ENCODE measurements at regions not wholly inside any gene's neighbourhood (a gene's known extent, or its start where the extent isn't known, plus 50 kb on each side); places are given as distances from the start of the nearest gene placed in this dataset.

- Histone ChIP-seq H3K27ac (no peak overlapping the region), H3K4me1 (no peaks in the 10 kb centered on the region), H3K4me3 (no peak overlapping the region), H3K36me3 (no peaks in the 10 kb centered on the region), H3K9me3 (no peaks in the 10 kb centered on the region), H3K27me3 (no peaks in the 10 kb centered on the region)
- in situ Hi-C loops (cut with MboI; ENCODE audit: low pct_ligation_motif_present in 1 of 4, low pct_unique_long_range_greater_than_20kb in 1 of 4, low sequenced_read_pairs in 3 of 4) (no loop called here), intact Hi-C loops (cut with DNase I; ENCODE audit: low total_unique reads) (no loop called here)
- WGBS, 2 donors (ENCODE audit: low coverage in 1 of 2) = 64 to 95% methylated on average over 4 to 8 of the region's 8 CpGs
- TF ChIP-seq POLR2AphosphoS5 (IDR thresholded peaks at IDR 0.05) = no peak
- no peak for TF ChIP-seq EP300 (IDR thresholded peaks at IDR 0.05; ENCODE audit: low read depth)
- no peak for TF ChIP-seq POLR2A (IDR thresholded peaks at IDR 0.05)
- no peak for DNase-seq
Measured at GRCh38 chr13:111873676-111874178, 193.2 kb upstream of the SOX1 start.

GRCh38 chr13:111874981-111875380, 192.0 kb upstream of the SOX1 start:
- DNase-seq = no peak
- intact Hi-C loops (cut with DNase I; ENCODE audit: low total_unique reads) (no loop called here), in situ Hi-C loops (cut with MboI; ENCODE audit: low pct_ligation_motif_present in 1 of 4, low pct_unique_long_range_greater_than_20kb in 1 of 4, low sequenced_read_pairs in 3 of 4) (no loop called here)
- Histone ChIP-seq H3K4me3 (no peak overlapping the region), H3K27ac (no peak overlapping the region), H3K27me3 (no peaks in the 10 kb centered on the region), H3K9me3 (no peaks in the 10 kb centered on the region), H3K4me1 (no peaks in the 10 kb centered on the region), H3K36me3 (no peaks in the 10 kb centered on the region)
- 72 to 89% methylated on average over 7 to 13 of the region's 13 CpGs for WGBS, 2 donors (ENCODE audit: low coverage in 1 of 2)
- no peak for TF ChIP-seq POLR2A (IDR thresholded peaks at IDR 0.05)
- no peak for TF ChIP-seq POLR2AphosphoS5 (IDR thresholded peaks at IDR 0.05)
- no peak for TF ChIP-seq CTCF (IDR thresholded peaks at IDR 0.05)
- TF ChIP-seq EP300 (IDR thresholded peaks at IDR 0.05; ENCODE audit: low read depth) = no peak

GRCh38 chr13:111875915-111876314, 191.0 kb upstream of the SOX1 start:
- Histone ChIP-seq H3K4me3 (no peak overlapping the region), H3K9me3 (no peaks in the 10 kb centered on the region), H3K27ac (no peak overlapping the region), H3K36me3 (no peaks in the 10 kb centered on the region), H3K27me3 (no peaks in the 10 kb centered on the region), H3K4me1 (no peaks in the 10 kb centered on the region)
- DNase-seq = no peak
- WGBS, 2 donors (ENCODE audit: low coverage in 1 of 2) = 62 to 75% methylated on average over 5 to 7 of the region's 7 CpGs
- in situ Hi-C loops (cut with MboI; ENCODE audit: low pct_ligation_motif_present in 1 of 4, low pct_unique_long_range_greater_than_20kb in 1 of 4, low sequenced_read_pairs in 3 of 4) (no loop called here), intact Hi-C loops (cut with DNase I; ENCODE audit: low total_unique reads) (no loop called here)
- TF ChIP-seq POLR2A (IDR thresholded peaks at IDR 0.05) (no peak), POLR2AphosphoS5 (IDR thresholded peaks at IDR 0.05) (no peak), CTCF (IDR thresholded peaks at IDR 0.05) (no peak), EP300 (IDR thresholded peaks at IDR 0.05; ENCODE audit: low read depth) (no peak)

- H3K36me3 ChIP-seq = no peaks in the 10 kb centered on the region
- H3K9me3 ChIP-seq = no peaks in the 10 kb centered on the region
- no peak overlapping the region for H3K4me3 ChIP-seq
- TF ChIP-seq POLR2A (IDR thresholded peaks at IDR 0.05) = no peak
- no peak for TF ChIP-seq EP300 (IDR thresholded peaks at IDR 0.05; ENCODE audit: low read depth)
- TF ChIP-seq CTCF (IDR thresholded peaks at IDR 0.05) = no peak
- no peak for TF ChIP-seq POLR2AphosphoS5 (IDR thresholded peaks at IDR 0.05)
- no peak overlapping the region for H3K27ac ChIP-seq
- intact Hi-C loops (cut with DNase I; ENCODE audit: low total_unique reads) (no loop called here), in situ Hi-C loops (cut with MboI; ENCODE audit: low pct_ligation_motif_present in 1 of 4, low pct_unique_long_range_greater_than_20kb in 1 of 4, low sequenced_read_pairs in 3 of 4) (no loop called here)
- DNase-seq = no peak
- WGBS, 2 donors (ENCODE audit: low coverage in 1 of 2) = 14 to 69% methylated on average over 1 to 4 of the region's 4 CpGs
- H3K27me3 ChIP-seq = no peaks in the 10 kb centered on the region
- no peaks in the 10 kb centered on the region for H3K4me1 ChIP-seq
Measured at GRCh38 chr13:111876506-111876905, 190.4 kb upstream of the SOX1 start.

GRCh38 chr13:111877906-111878305, 189.0 kb upstream of the SOX1 start:
- no peak overlapping the region for H3K4me3 ChIP-seq
- H3K36me3 ChIP-seq = no peaks in the 10 kb centered on the region
- no peaks in the 10 kb centered on the region for H3K27me3 ChIP-seq
- intact Hi-C loops (cut with DNase I; ENCODE audit: low total_unique reads) (no loop called here), in situ Hi-C loops (cut with MboI; ENCODE audit: low pct_ligation_motif_present in 1 of 4, low pct_unique_long_range_greater_than_20kb in 1 of 4, low sequenced_read_pairs in 3 of 4) (no loop called here)
- DNase-seq = no peak
- no peaks in the 10 kb centered on the region for H3K9me3 ChIP-seq
- no peaks in the 10 kb centered on the region for H3K4me1 ChIP-seq
- H3K27ac ChIP-seq = no peak overlapping the region
- WGBS, 2 donors (ENCODE audit: low coverage in 1 of 2) = 75 to 84% methylated on average over 7 to 12 of the region's 12 CpGs
- TF ChIP-seq POLR2A (IDR thresholded peaks at IDR 0.05) (no peak), POLR2AphosphoS5 (IDR thresholded peaks at IDR 0.05) (no peak), CTCF (IDR thresholded peaks at IDR 0.05) (no peak), EP300 (IDR thresholded peaks at IDR 0.05; ENCODE audit: low read depth) (no peak)
